Loucy (cell line): ENCODE measurements at regions not wholly inside any gene's neighbourhood (a gene's known extent, or its start where the extent isn't known, plus 50 kb on each side); places are given as distances from the start of the nearest gene placed in this dataset.

Experiments used
- H2AFZ ChIP-seq: fragments of 200-600 bp; sonication (generic); 2 replicates; pipeline ENCODE4 v1.6.0; 2016; ENCODE audit warnings: antibody characterized with exemption, mild to moderate bottlenecking, low read length, moderate library complexity
- H3F3A ChIP-seq: fragments of 200-600 bp; 2 replicates; pipeline ENCODE4 v1.6.0; 2016; ENCODE audit warnings: antibody characterized with exemption, low read depth, mild to moderate bottlenecking
- H3K27me3 ChIP-seq: fragments of 200-600 bp; sonication (generic); 2 replicates; pipeline ENCODE4 v1.6.1; 2014; ENCODE audit warnings: low read length, mild to moderate bottlenecking; ENCODE audit not compliant: insufficient read depth, poor library complexity, severe bottlenecking
- H3K36me3 ChIP-seq: fragments of 200-600 bp; sonication (generic); 2 replicates; pipeline ENCODE4 v1.6.1; 2016; ENCODE audit warnings: low read length; ENCODE audit not compliant: insufficient read depth
- H3K4me1 ChIP-seq: fragments of 200-600 bp; sonication (generic); 2 replicates; pipeline ENCODE4 v1.5.1; 2014; ENCODE audit warnings: low read length, mild to moderate bottlenecking; ENCODE audit not compliant: insufficient read depth, poor library complexity, severe bottlenecking
- H3K4me2 ChIP-seq: fragments of 200-600 bp; sonication (generic); 2 replicates; pipeline ENCODE4 v1.6.0; 2014; ENCODE audit warnings: antibody characterized with exemption, low read length, low read depth, mild to moderate bottlenecking; ENCODE audit not compliant: poor library complexity, severe bottlenecking
- H3K4me3 ChIP-seq: fragments of 200-600 bp; sonication (generic); 2 replicates; pipeline ENCODE4 v1.5.1; 2014; ENCODE audit warnings: low read length, mild to moderate bottlenecking, mixed read lengths; ENCODE audit not compliant: poor library complexity, severe bottlenecking
- H3K79me2 ChIP-seq: fragments of 200-600 bp; sonication (generic); 2 replicates; pipeline ENCODE4 v1.6.1; 2014; ENCODE audit warnings: low read length; ENCODE audit not compliant: insufficient read depth
- H3K9ac ChIP-seq: fragments of 200-600 bp; sonication (generic); 2 replicates; pipeline ENCODE4 v1.6.0; 2014; ENCODE audit warnings: mild to moderate bottlenecking, low read depth, low read length, moderate library complexity; ENCODE audit not compliant: poor library complexity, severe bottlenecking
- H3K9me2 ChIP-seq: fragments of 200-600 bp; sonication (generic); replicated peaks from 2 replicates; pipeline ENCODE4 v1.6.1; 2016; ENCODE audit warnings: low read depth, low read length, mixed read lengths
- H3K9me3 ChIP-seq: fragments of 200-600 bp; sonication (generic); 2 replicates; pipeline ENCODE4 v1.6.1; 2014; ENCODE audit warnings: mild to moderate bottlenecking, antibody characterized with exemption, low read length, low read depth; ENCODE audit not compliant: insufficient read depth
- H4K20me1 ChIP-seq: fragments of 200-600 bp; sonication (generic); 2 replicates; pipeline ENCODE4 v1.6.0; 2014; ENCODE audit warnings: antibody characterized with exemption, low read length, mild to moderate bottlenecking; ENCODE audit not compliant: insufficient read depth, poor library complexity, severe bottlenecking
- CTCF ChIP-seq: fragments of 200-600 bp; sonication (generic); conservative IDR thresholded peaks from 2 replicates; pipeline ENCODE4 v1.5.1; 2014; ENCODE audit warnings: mild to moderate bottlenecking, antibody characterized with exemption, low read length
- EZH2phosphoT487 ChIP-seq: fragments of 200-600 bp; IDR thresholded peaks from 2 replicates; pipeline ENCODE4 v1.6.1; 2018; ENCODE audit warnings: antibody characterized with exemption, mild to moderate bottlenecking, moderate library complexity, borderline replicate concordance

- no peaks in the 10 kb centered on the region for H3K9me3 ChIP-seq
Observed at GRCh38 chr14:106538201-106538600, 1011.8 kb downstream of the TMEM121 start.

GRCh38 chr14:106547735-106548434 is 1021.5 kb downstream of the TMEM121 start:
- H3K79me2 ChIP-seq: no peaks in the 10 kb centered on the region
- no peaks in the 10 kb centered on the region for H3K9me3 ChIP-seq
- TF ChIP-seq CTCF (no peak), EZH2phosphoT487 (no peak)
- H3K4me3 ChIP-seq: no peak overlapping the region
- H2AFZ ChIP-seq: no peak overlapping the region
- no peaks in the 10 kb centered on the region for H4K20me1 ChIP-seq
- no peaks in the 10 kb centered on the region for H3K27me3 ChIP-seq
- no peaks in the 10 kb centered on the region for H3K36me3 ChIP-seq
- no peaks in the 10 kb centered on the region for H3K9me2 ChIP-seq
- no peaks in the 10 kb centered on the region for H3F3A ChIP-seq
- no peak overlapping the region for H3K9ac ChIP-seq
- peaks cover 19% of the 10 kb centered on the region for H3K4me1 ChIP-seq
- H3K4me2 ChIP-seq: no peak overlapping the region

More at GRCh38 chr14:106538201-106538600, 1011.8 kb downstream of the TMEM121 start:
- no peaks in the 10 kb centered on the region for H3K27me3 ChIP-seq
- peaks cover 29% of the 10 kb centered on the region for H3K4me1 ChIP-seq
- H3K9me2 ChIP-seq: no peaks in the 10 kb centered on the region
- no peaks in the 10 kb centered on the region for H3F3A ChIP-seq
- peak overlapping the region; percentile 54 for H3K9ac ChIP-seq
- no peak overlapping the region for H3K4me3 ChIP-seq
- H3K79me2 ChIP-seq: no peaks in the 10 kb centered on the region
- TF ChIP-seq EZH2phosphoT487: no peak
- no peak for TF ChIP-seq CTCF
- no peaks in the 10 kb centered on the region for H4K20me1 ChIP-seq
- H2AFZ ChIP-seq: 0 out of 2 replicates have a peak overlapping the region, but pooled peaks have one; percentile 37
- no peaks in the 10 kb centered on the region for H3K36me3 ChIP-seq
- peak overlapping the region; percentile 26 for H3K4me2 ChIP-seq

- H2AFZ ChIP-seq: no peak overlapping the region
- no peaks in the 10 kb centered on the region for H3F3A ChIP-seq
- H3K9ac ChIP-seq: no peak overlapping the region
- H3K4me2 ChIP-seq: no peak overlapping the region
- H4K20me1 ChIP-seq: no peaks in the 10 kb centered on the region
- H3K9me3 ChIP-seq: no peaks in the 10 kb centered on the region
- H3K36me3 ChIP-seq: no peaks in the 10 kb centered on the region
- no peaks in the 10 kb centered on the region for H3K79me2 ChIP-seq
- H3K4me3 ChIP-seq: no peak overlapping the region
- no peaks in the 10 kb centered on the region for H3K9me2 ChIP-seq
- TF ChIP-seq CTCF (no peak), EZH2phosphoT487 (no peak)
- no peaks in the 10 kb centered on the region for H3K27me3 ChIP-seq
- H3K4me1 ChIP-seq: peaks cover 19% of the 10 kb centered on the region
Observed at GRCh38 chr14:106549064-106549463, 1022.7 kb downstream of the TMEM121 start.
